Parathyroid adenoma (tissue), 2 donors: ENCODE measurements at regions not wholly inside any gene's neighbourhood (a gene's known extent, or its start where the extent isn't known, plus 50 kb on each side); places are given as distances from the start of the nearest gene placed in this dataset.

ENCODE experiments used
- H2AFZ ChIP-seq: fragments of 300-600 bp; sonication (generic); one replicate; pipeline ENCODE4 v1.7.0; 2017; ENCODE audit warnings: antibody characterized with exemption, mild to moderate bottlenecking
- H3K27ac ChIP-seq: fragments of 300-600 bp; sonication (generic); one replicate; pipeline ENCODE4 v1.7.0; 2017
- H3K27me3 ChIP-seq: fragments of 300-600 bp; sonication (generic); one replicate; pipeline ENCODE4 v1.7.0; 2017; ENCODE audit warnings: low read length; ENCODE audit not compliant: control insufficient read depth, insufficient read depth
- H3K36me3 ChIP-seq: fragments of 300-600 bp; sonication (generic); one replicate; pipeline ENCODE4 v1.7.0; 2017; ENCODE audit warnings: low read length; ENCODE audit not compliant: control insufficient read depth, insufficient read depth
- H3K4me1 ChIP-seq: fragments of 300-600 bp; sonication (generic); one replicate; pipeline ENCODE4 v1.7.0; 2017; ENCODE audit warnings: control low read depth
- H3K4me2 ChIP-seq: fragments of 300-600 bp; sonication (generic); one replicate; pipeline ENCODE4 v1.7.0; 2017; ENCODE audit warnings: low read length
- H3K4me3 ChIP-seq: fragments of 300-600 bp; sonication (generic); one replicate; pipeline ENCODE4 v1.7.0; 2017; ENCODE audit warnings: low read depth, low read length
- H3K79me2 ChIP-seq: fragments of 300-600 bp; sonication (generic); one replicate; pipeline ENCODE4 v1.7.0; 2017; ENCODE audit warnings: control low read depth
- H3K9ac ChIP-seq: fragments of 300-600 bp; sonication (generic); one replicate; pipeline ENCODE4 v1.7.0; 2017; ENCODE audit warnings: mild to moderate bottlenecking
- H3K9me3 ChIP-seq: fragments of 300-600 bp; sonication (generic); one replicate; pipeline ENCODE4 v1.7.0; 2017; ENCODE audit warnings: low read length; ENCODE audit not compliant: control insufficient read depth
- TF ChIP-seq, protein P1 (sequence below): fragments of 300-600 bp; sonication (generic); IDR thresholded peaks from one replicate; pipeline ENCODE4 v1.7.0; 2017; ENCODE audit warnings: antibody characterized with exemption, mild to moderate bottlenecking
- donor health status: primary hyperparathyroidism.

DNA sequence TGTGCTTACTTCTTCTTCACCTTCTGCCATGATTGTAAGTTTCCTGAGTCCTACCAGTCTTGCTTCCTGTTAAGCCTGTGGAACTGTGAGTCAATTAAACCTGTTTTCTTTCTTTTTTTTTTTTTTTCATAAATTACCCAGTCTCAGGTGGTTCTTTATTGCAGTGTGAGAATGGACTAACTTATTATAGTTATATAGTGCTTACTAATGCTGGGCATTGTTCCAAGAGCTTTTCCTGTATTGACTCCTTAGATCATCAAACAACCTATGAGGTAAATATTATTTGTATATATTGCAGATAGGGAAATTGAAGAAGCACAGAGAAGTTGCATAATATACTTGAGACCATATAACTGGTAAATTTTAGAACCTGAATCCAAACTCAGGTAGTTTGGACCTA lies 98.1 kb downstream of the MBL2 start:
- TF ChIP-seq, protein P1, sequence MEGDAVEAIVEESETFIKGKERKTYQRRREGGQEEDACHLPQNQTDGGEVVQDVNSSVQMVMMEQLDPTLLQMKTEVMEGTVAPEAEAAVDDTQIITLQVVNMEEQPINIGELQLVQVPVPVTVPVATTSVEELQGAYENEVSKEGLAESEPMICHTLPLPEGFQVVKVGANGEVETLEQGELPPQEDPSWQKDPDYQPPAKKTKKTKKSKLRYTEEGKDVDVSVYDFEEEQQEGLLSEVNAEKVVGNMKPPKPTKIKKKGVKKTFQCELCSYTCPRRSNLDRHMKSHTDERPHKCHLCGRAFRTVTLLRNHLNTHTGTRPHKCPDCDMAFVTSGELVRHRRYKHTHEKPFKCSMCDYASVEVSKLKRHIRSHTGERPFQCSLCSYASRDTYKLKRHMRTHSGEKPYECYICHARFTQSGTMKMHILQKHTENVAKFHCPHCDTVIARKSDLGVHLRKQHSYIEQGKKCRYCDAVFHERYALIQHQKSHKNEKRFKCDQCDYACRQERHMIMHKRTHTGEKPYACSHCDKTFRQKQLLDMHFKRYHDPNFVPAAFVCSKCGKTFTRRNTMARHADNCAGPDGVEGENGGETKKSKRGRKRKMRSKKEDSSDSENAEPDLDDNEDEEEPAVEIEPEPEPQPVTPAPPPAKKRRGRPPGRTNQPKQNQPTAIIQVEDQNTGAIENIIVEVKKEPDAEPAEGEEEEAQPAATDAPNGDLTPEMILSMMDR = no peak
- no peak overlapping the region for H3K4me2 ChIP-seq

DNA sequence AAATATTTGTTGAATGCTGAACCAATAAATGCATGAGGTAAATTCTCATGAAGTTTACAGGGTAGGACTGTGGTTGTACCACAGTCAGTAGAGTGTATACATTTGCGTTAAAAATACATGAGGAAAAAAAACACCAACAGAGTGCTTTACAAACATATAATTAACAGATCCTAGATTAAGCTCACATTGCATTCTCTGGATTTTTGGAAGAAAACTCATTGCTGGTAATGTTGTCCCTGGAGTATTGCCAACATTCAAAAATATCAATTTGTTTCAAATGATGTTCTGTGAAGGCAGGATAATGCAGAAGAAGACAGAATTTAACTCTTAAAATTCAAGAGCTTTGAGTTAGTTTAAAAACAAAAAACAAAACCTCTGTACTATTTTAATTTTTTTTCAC lies 95.5 kb downstream of the MBL2 start:
- no peak overlapping the region for H3K9ac ChIP-seq
- no peaks in the 10 kb centered on the region for H3K9me3 ChIP-seq
- H3K79me2 ChIP-seq = no peaks in the 10 kb centered on the region
- no peaks in the 10 kb centered on the region for H3K4me1 ChIP-seq
- H3K27me3 ChIP-seq = no peaks in the 10 kb centered on the region
- TF ChIP-seq, protein P1 = no peak
- no peak overlapping the region for H3K27ac ChIP-seq
- H3K4me3 ChIP-seq = no peak overlapping the region
- H3K36me3 ChIP-seq = no peaks in the 10 kb centered on the region
- no peak overlapping the region for H2AFZ ChIP-seq
- H3K4me2 ChIP-seq = no peak overlapping the region

More for the DNA sequence above, 98.1 kb downstream of the MBL2 start:
- Histone ChIP-seq H3K79me2 (no peaks in the 10 kb centered on the region), H3K9ac (no peak overlapping the region), H3K27ac (no peak overlapping the region), H3K9me3 (no peaks in the 10 kb centered on the region), H2AFZ (no peak overlapping the region), H3K36me3 (no peaks in the 10 kb centered on the region), H3K4me3 (no peak overlapping the region), H3K4me1 (no peaks in the 10 kb centered on the region), H3K27me3 (no peaks in the 10 kb centered on the region)

GRCh38 chr10:52678611-52679010 lies 94.0 kb downstream of the MBL2 start:
- Histone ChIP-seq H3K36me3 (no peaks in the 10 kb centered on the region), H3K79me2 (no peaks in the 10 kb centered on the region), H3K27ac (no peak overlapping the region), H3K27me3 (no peaks in the 10 kb centered on the region), H3K4me3 (no peak overlapping the region), H3K9me3 (no peaks in the 10 kb centered on the region), H3K9ac (no peak overlapping the region), H3K4me2 (no peak overlapping the region), H3K4me1 (no peaks in the 10 kb centered on the region), H2AFZ (no peak overlapping the region)
- TF ChIP-seq, protein P1 = no peak

DNA sequence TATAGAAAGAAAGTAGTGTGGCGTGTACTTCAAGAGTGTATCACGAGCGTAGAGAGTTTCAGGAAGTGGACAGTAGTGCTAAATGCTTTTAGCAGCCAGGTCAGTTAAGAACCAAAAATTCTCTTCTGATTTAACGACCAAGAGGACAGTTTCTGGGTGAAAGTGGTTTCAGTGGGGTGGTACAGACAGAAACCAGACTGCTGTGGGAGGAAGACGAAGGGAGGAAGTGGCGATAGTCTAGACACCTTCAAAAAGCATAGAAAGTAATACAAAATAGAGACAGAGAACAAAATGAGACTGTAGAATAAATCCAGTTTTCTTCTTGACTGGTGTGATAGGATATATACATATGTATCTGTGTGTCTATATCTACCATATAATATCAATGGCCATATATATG lies 93.5 kb downstream of the MBL2 start:
- TF ChIP-seq, protein P1 = no peak
- no peak overlapping the region for H3K4me3 ChIP-seq
- no peaks in the 10 kb centered on the region for H3K36me3 ChIP-seq
- H3K9me3 ChIP-seq = no peaks in the 10 kb centered on the region
- H3K79me2 ChIP-seq = no peaks in the 10 kb centered on the region
- H3K4me1 ChIP-seq = peaks cover 3% of the 10 kb centered on the region
- H3K4me2 ChIP-seq = no peak overlapping the region
- no peaks in the 10 kb centered on the region for H3K27me3 ChIP-seq
- no peak overlapping the region for H3K27ac ChIP-seq
- H2AFZ ChIP-seq = no peak overlapping the region
- no peak overlapping the region for H3K9ac ChIP-seq

GRCh38 chr10:52682766-52683165 lies 89.8 kb downstream of the MBL2 start:
- H3K9ac ChIP-seq = no peak overlapping the region
- no peaks in the 10 kb centered on the region for H3K9me3 ChIP-seq
- no peak overlapping the region for H3K27ac ChIP-seq
- H3K4me1 ChIP-seq = peaks cover 3% of the 10 kb centered on the region
- H3K4me2 ChIP-seq = no peak overlapping the region
- H3K4me3 ChIP-seq = no peak overlapping the region
- no peaks in the 10 kb centered on the region for H3K27me3 ChIP-seq
- no peaks in the 10 kb centered on the region for H3K79me2 ChIP-seq
- no peak overlapping the region for H2AFZ ChIP-seq
- H3K36me3 ChIP-seq = no peaks in the 10 kb centered on the region
- TF ChIP-seq, protein P1 = no peak
